Neural cell (in vitro differentiated cells): ENCODE measurements at regions not wholly inside any gene's neighbourhood (a gene's known extent, or its start where the extent isn't known, plus 50 kb on each side); places are given as distances from the start of the nearest gene placed in this dataset.

Source experiments
- H2AFZ ChIP-seq: fragments of 200-600, 300-800 bp; sonication (generic), shearing (Covaris generic); 2 replicates; pipeline ENCODE4 v1.6.0; 2014; ENCODE audit warnings: low read depth, mild to moderate bottlenecking, antibody characterized with exemption, low read length, moderate library complexity
- H3F3A ChIP-seq: fragments of 200-600 bp; shearing (Covaris generic); 2 replicates; pipeline ENCODE4 v1.6.1; 2016; ENCODE audit warnings: mild to moderate bottlenecking, moderate library complexity, mixed read lengths, antibody characterized with exemption, low read length; ENCODE audit not compliant: insufficient read depth, poor library complexity, severe bottlenecking
- H3K27ac ChIP-seq: fragments of 200-600, 300-800 bp; sonication (generic), shearing (Covaris generic); 2 replicates; pipeline ENCODE4 v1.5.1; 2014; ENCODE audit warnings: mild to moderate bottlenecking, low read length, moderate library complexity
- H3K27me3 ChIP-seq: fragments of 300-800, 200-600 bp; sonication (generic), shearing (Covaris generic); 2 replicates; pipeline ENCODE4 v1.6.0; 2014; ENCODE audit warnings: mild to moderate bottlenecking, low read depth, low read length, moderate library complexity; ENCODE audit not compliant: insufficient read depth
- H3K36me3 ChIP-seq: fragments of 300-800, 200-600 bp; sonication (generic), shearing (Covaris generic); 2 replicates; pipeline ENCODE4 v1.5.1; 2014; ENCODE audit warnings: mild to moderate bottlenecking, antibody characterized with exemption, low read length, moderate library complexity; ENCODE audit not compliant: insufficient read depth
- H3K4me2 ChIP-seq: fragments of 300-800, 200-600 bp; sonication (generic), shearing (Covaris generic); 2 replicates; pipeline ENCODE4 v1.6.0; 2014; ENCODE audit warnings: mild to moderate bottlenecking, low read length
- H3K4me3 ChIP-seq: fragments of 300-800, 200-600 bp; sonication (generic), shearing (Covaris generic); 2 replicates; pipeline ENCODE4 v1.5.1; 2014; ENCODE audit warnings: mild to moderate bottlenecking, low read length, moderate library complexity
- H3K79me2 ChIP-seq: fragments of 200-600 bp; shearing (Covaris generic); replicated peaks from 2 replicates; pipeline ENCODE4 v1.6.0; 2014; ENCODE audit warnings: mild to moderate bottlenecking, low read length, moderate library complexity; ENCODE audit not compliant: insufficient read depth
- H3K9ac ChIP-seq: fragments of 300-800, 200-600 bp; sonication (generic), shearing (Covaris generic); 2 replicates; pipeline ENCODE4 v1.6.1; 2016; ENCODE audit warnings: mild to moderate bottlenecking, low read length, mixed read lengths
- H3K9me2 ChIP-seq: fragments of 200-600 bp; shearing (Covaris generic); 2 replicates; pipeline ENCODE4 v1.6.1; 2016; ENCODE audit warnings: mild to moderate bottlenecking, low read length, mixed read lengths; ENCODE audit not compliant: insufficient read depth
- H3K9me3 ChIP-seq: fragments of 200-600, 300-800 bp; sonication (generic), shearing (Covaris generic); 2 replicates; pipeline ENCODE4 v1.6.1; 2016; ENCODE audit warnings: mild to moderate bottlenecking, mixed run types, low read length, moderate library complexity, mixed read lengths
- H4K20me1 ChIP-seq: fragments of 200-600 bp; shearing (Covaris generic); 2 replicates; pipeline ENCODE4 v1.6.1; 2016; ENCODE audit warnings: mild to moderate bottlenecking, mixed run types; ENCODE audit not compliant: insufficient read depth
- EP300 ChIP-seq: fragments of 450-650 bp; conservative IDR thresholded peaks from 2 replicates; pipeline ENCODE4 v1.6.1; 2014; ENCODE audit warnings: antibody characterized with exemption, mild to moderate bottlenecking, moderate library complexity; ENCODE audit not compliant: poor library complexity, severe bottlenecking
- EZH2 ChIP-seq: fragments of 200-600, 300-800 bp; shearing (Covaris generic), sonication (generic); IDR thresholded peaks from 2 replicates; pipeline ENCODE4 v1.6.1; 2014; ENCODE audit warnings: antibody characterized with exemption, low read length, borderline replicate concordance, mild to moderate bottlenecking; ENCODE audit not compliant: insufficient read depth, poor library complexity, severe bottlenecking
- MXI1 ChIP-seq: fragments of 450-650 bp; conservative IDR thresholded peaks from 2 replicates; pipeline ENCODE4 v1.6.1; 2014; ENCODE audit warnings: antibody characterized with exemption, mild to moderate bottlenecking; ENCODE audit not compliant: poor library complexity, severe bottlenecking
- POLR2AphosphoS5 ChIP-seq: IDR thresholded peaks from 2 replicates; pipeline ENCODE4 v1.6.1; 2012
- RAD21 ChIP-seq: fragments of 450-650 bp; conservative IDR thresholded peaks from 2 replicates; pipeline ENCODE4 v1.6.1; 2014; ENCODE audit warnings: antibody characterized with exemption, mild to moderate bottlenecking, moderate library complexity
- SMC3 ChIP-seq: fragments of 450-650 bp; conservative IDR thresholded peaks from 2 replicates; pipeline ENCODE4 v1.6.1; 2014; ENCODE audit warnings: antibody characterized with exemption, mild to moderate bottlenecking, moderate library complexity; ENCODE audit not compliant: poor library complexity
- TAF1 ChIP-seq: IDR thresholded peaks from 2 replicates; pipeline ENCODE4 v1.6.1; 2012; ENCODE audit warnings: low read depth
- TF ChIP-seq, protein P1 (sequence below): IDR thresholded peaks from 2 replicates; pipeline ENCODE4 v1.6.1; 2012; ENCODE audit warnings: borderline replicate concordance
- TF ChIP-seq, protein P2 (sequence below): fragments of 450-650 bp; IDR thresholded peaks from 2 replicates; pipeline ENCODE4 v1.5.1; 2014; ENCODE audit warnings: antibody characterized with exemption, mild to moderate bottlenecking, moderate library complexity; ENCODE audit not compliant: poor library complexity, severe bottlenecking

DNA sequence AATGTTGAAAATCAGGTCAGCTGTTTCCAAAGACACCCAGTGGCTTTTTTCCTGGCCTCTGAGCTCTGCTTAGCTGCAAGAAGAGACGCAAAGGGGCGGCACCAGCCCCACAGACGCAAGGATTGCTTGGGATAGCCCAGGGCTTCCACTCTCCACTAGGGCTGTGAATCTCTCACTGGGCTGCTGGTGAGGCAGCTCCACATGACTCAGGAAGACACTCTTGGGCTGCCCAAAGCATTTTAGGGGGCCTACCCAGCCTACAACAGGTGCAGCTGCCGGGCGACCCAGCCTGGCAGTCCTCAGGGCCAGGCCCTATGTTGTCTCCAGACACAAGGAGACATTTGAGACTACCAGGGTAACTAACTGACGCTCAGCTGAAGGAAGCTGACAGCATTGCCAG lies 59.8 kb downstream of the FAM50B start:
- Histone ChIP-seq H3F3A (no peaks in the 10 kb centered on the region), H3K4me3 (no peak overlapping the region), H3K9me2 (no peaks in the 10 kb centered on the region), H2AFZ (no peak overlapping the region), H3K79me2 (no peaks in the 10 kb centered on the region), H3K27ac (no peak overlapping the region), H3K9me3 (no peaks in the 10 kb centered on the region), H3K4me2 (no peak overlapping the region), H3K27me3 (no peaks in the 10 kb centered on the region), H3K36me3 (no peaks in the 10 kb centered on the region), H3K9ac (no peak overlapping the region), H4K20me1 (no peaks in the 10 kb centered on the region)
- TF ChIP-seq, protein P1, sequence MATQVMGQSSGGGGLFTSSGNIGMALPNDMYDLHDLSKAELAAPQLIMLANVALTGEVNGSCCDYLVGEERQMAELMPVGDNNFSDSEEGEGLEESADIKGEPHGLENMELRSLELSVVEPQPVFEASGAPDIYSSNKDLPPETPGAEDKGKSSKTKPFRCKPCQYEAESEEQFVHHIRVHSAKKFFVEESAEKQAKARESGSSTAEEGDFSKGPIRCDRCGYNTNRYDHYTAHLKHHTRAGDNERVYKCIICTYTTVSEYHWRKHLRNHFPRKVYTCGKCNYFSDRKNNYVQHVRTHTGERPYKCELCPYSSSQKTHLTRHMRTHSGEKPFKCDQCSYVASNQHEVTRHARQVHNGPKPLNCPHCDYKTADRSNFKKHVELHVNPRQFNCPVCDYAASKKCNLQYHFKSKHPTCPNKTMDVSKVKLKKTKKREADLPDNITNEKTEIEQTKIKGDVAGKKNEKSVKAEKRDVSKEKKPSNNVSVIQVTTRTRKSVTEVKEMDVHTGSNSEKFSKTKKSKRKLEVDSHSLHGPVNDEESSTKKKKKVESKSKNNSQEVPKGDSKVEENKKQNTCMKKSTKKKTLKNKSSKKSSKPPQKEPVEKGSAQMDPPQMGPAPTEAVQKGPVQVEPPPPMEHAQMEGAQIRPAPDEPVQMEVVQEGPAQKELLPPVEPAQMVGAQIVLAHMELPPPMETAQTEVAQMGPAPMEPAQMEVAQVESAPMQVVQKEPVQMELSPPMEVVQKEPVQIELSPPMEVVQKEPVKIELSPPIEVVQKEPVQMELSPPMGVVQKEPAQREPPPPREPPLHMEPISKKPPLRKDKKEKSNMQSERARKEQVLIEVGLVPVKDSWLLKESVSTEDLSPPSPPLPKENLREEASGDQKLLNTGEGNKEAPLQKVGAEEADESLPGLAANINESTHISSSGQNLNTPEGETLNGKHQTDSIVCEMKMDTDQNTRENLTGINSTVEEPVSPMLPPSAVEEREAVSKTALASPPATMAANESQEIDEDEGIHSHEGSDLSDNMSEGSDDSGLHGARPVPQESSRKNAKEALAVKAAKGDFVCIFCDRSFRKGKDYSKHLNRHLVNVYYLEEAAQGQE, result no peak
- TF ChIP-seq, protein P2, sequence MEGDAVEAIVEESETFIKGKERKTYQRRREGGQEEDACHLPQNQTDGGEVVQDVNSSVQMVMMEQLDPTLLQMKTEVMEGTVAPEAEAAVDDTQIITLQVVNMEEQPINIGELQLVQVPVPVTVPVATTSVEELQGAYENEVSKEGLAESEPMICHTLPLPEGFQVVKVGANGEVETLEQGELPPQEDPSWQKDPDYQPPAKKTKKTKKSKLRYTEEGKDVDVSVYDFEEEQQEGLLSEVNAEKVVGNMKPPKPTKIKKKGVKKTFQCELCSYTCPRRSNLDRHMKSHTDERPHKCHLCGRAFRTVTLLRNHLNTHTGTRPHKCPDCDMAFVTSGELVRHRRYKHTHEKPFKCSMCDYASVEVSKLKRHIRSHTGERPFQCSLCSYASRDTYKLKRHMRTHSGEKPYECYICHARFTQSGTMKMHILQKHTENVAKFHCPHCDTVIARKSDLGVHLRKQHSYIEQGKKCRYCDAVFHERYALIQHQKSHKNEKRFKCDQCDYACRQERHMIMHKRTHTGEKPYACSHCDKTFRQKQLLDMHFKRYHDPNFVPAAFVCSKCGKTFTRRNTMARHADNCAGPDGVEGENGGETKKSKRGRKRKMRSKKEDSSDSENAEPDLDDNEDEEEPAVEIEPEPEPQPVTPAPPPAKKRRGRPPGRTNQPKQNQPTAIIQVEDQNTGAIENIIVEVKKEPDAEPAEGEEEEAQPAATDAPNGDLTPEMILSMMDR, result no peak
- no peak for TF ChIP-seq SMC3
- no peak for TF ChIP-seq EP300
- no peak for TF ChIP-seq RAD21
- no peak for TF ChIP-seq EZH2
- no peak for TF ChIP-seq MXI1
- TF ChIP-seq TAF1, result no peak
- TF ChIP-seq POLR2AphosphoS5, result no peak

DNA sequence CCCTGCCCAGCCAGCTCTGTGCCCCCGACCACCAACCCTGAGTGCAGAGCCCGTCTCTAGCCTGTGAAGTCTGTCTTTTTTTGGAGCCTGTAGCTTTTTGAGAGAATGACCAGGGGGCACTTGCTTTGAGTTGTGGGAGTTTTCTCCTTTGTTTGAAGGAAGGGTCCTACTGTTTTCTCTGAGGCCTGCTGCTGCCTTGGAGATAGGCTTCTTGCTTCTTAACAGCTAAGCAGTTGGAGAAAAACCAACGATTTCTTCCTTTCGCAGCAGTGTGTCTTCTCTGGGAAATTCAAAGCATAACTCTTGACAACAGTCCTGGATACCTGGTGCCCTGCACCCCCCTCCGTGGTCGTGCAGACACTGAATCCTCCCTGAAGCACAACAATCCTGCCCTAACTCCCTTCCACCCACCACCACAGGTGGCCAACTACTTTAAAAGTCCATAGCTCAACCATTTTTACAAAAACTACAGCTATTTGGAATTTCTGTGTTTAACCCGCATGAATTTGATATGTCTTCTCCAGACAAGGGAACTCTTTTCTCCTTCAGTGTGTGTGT lies 61.0 kb downstream of the FAM50B start:
- no peak overlapping the region for H2AFZ ChIP-seq
- no peaks in the 10 kb centered on the region for H3F3A ChIP-seq
- no peaks in the 10 kb centered on the region for H3K36me3 ChIP-seq
- no peaks in the 10 kb centered on the region for H3K9me3 ChIP-seq
- no peak overlapping the region for H3K4me3 ChIP-seq
- H3K4me2 ChIP-seq, result no peak overlapping the region
- H3K9me2 ChIP-seq, result no peaks in the 10 kb centered on the region
- no peaks in the 10 kb centered on the region for H3K79me2 ChIP-seq
- H3K9ac ChIP-seq, result no peak overlapping the region
- H4K20me1 ChIP-seq, result no peaks in the 10 kb centered on the region
- H3K27me3 ChIP-seq, result no peaks in the 10 kb centered on the region
- TF ChIP-seq, protein P1, result no peak
- TF ChIP-seq, protein P2, result no peak
- TF ChIP-seq EP300 (no peak), MXI1 (no peak), TAF1 (no peak), EZH2 (no peak), SMC3 (no peak), RAD21 (no peak), POLR2AphosphoS5 (no peak)
- no peak overlapping the region for H3K27ac ChIP-seq
